ENCODE measurements at regions not wholly inside any gene's neighbourhood (a gene's known extent, or its start where the extent isn't known, plus 50 kb on each side); places are given as distances from the start of the nearest gene placed in this dataset.

GRCh38 chr2:104481341-104481740 is 372.6 kb upstream of the POU3F3 start:
- Histone ChIP-seq H3K9me3 (ENCODE audit: low read length) (no peaks in the 10 kb centered on the region), H3K36me3 (replicated peaks in 1 of 2; ENCODE audit: control insufficient read depth in 1 of 2, insufficient read depth in 2 of 2, low read length in 2 of 2) (no peaks in the 10 kb centered on the region), H3K27ac (ENCODE audit: extremely low read length, insufficient read depth, low read length) (no peak overlapping the region), H4K20me1 (ENCODE audit: insufficient read depth, low read length) (no peaks in the 10 kb centered on the region), H3K9ac (ENCODE audit: insufficient read depth, low read depth, low read length) (no peak overlapping the region), H3K4me1 (ENCODE audit: insufficient read depth, low read length) (peaks cover 28% of the 10 kb centered on the region), H3K4me3 (replicated peaks in 1 of 3; ENCODE audit: insufficient read depth in 1 of 3, low read depth in 2 of 3, low read length in 3 of 3) (no peak overlapping the region), H3K79me2 (ENCODE audit: insufficient read depth, low read length) (no peaks in the 10 kb centered on the region), H2AFZ (ENCODE audit: low read length) (no peak overlapping the region), H3K27me3 (ENCODE audit: control insufficient read depth in 1 of 2, insufficient read depth in 2 of 2, low read length in 2 of 2) (0 out of 5 replicates have a peak, but pooled peaks cover 0 to 3% of the 10 kb centered on the region in 2 experiments), H3K4me2 (ENCODE audit: low read depth, low read length) (peak overlapping the region; percentile 24)
- ATAC-seq (peak; percentile 68), FAIRE-seq (no peak), DNase-seq (ENCODE audit: low spot score) (no peak)
- in situ Hi-C loops (cut with HindIII; ENCODE audit: extremely low pct_ligation_motif_present, low pct_unique_long_range_greater_than_20kb) (no loop called here), intact Hi-C loops (cut with micrococcal nuclease; ENCODE audit: unreplicated experiment) (loop anchor here (5.0 kb wide), 1 partner anchor 41 kb away; no protein-coding TSS in a partner anchor)
- 18% methylated on average over 6 of the region's 6 CpGs for WGBS (ENCODE audit: low lambda C conversion rate)
- BruUV-seq (replicated peaks), result no TSS peak
- CTCF ChIA-PET (ENCODE audit: low intra/inter-chr PET ratio, low total read pairs), result no interaction called here
- POLR2A ChIA-PET, result no interaction called here
- TF ChIP-seq ZMYM3 (CRISPR knock-in tag; IDR thresholded peaks at IDR 0.05) (peak; percentile 46; the same call in 1 of the 2 replicates), ZNF790 (CRISPR knock-in tag; IDR thresholded peaks at IDR 0.05; ENCODE audit: borderline replicate concordance) (no peak), ZNF292 (CRISPR knock-in tag; IDR thresholded peaks at IDR 0.05; ENCODE audit: borderline replicate concordance, low read depth) (peak; percentile 40; the same call in 1 of the 2 replicates)

- Histone ChIP-seq H3K79me2 (ENCODE audit: insufficient read depth, low read length) (no peaks in the 10 kb centered on the region), H3K4me1 (ENCODE audit: insufficient read depth, low read length) (no peaks in the 10 kb centered on the region), H3K4me3 (replicated peaks in 1 of 3; ENCODE audit: insufficient read depth in 1 of 3, low read depth in 2 of 3, low read length in 3 of 3) (no peak overlapping the region), H3K9ac (ENCODE audit: insufficient read depth, low read depth, low read length) (no peak overlapping the region), H3K27me3 (ENCODE audit: control insufficient read depth in 1 of 2, insufficient read depth in 2 of 2, low read length in 2 of 2) (0 out of 5 replicates have a peak, but pooled peaks cover 0 to 5% of the 10 kb centered on the region in 2 experiments), H3K27ac (ENCODE audit: extremely low read length, insufficient read depth, low read length) (no peak overlapping the region), H3K36me3 (replicated peaks in 1 of 2; ENCODE audit: control insufficient read depth in 1 of 2, insufficient read depth in 2 of 2, low read length in 2 of 2) (no peaks in the 10 kb centered on the region), H2AFZ (ENCODE audit: low read length) (no peak overlapping the region), H3K4me2 (ENCODE audit: low read depth, low read length) (no peak overlapping the region), H4K20me1 (ENCODE audit: insufficient read depth, low read length) (no peaks in the 10 kb centered on the region), H3K9me3 (ENCODE audit: low read length) (no peaks in the 10 kb centered on the region)
- ChIA-PET POLR2A (no interaction called here), CTCF (ENCODE audit: low intra/inter-chr PET ratio, low total read pairs) (no interaction called here)
- BruUV-seq (replicated peaks), result no TSS peak
- WGBS (ENCODE audit: low lambda C conversion rate), result 55% methylated on average over 4 of the region's 4 CpGs
- in situ Hi-C loops (cut with HindIII; ENCODE audit: extremely low pct_ligation_motif_present, low pct_unique_long_range_greater_than_20kb) (no loop called here), intact Hi-C loops (cut with micrococcal nuclease; ENCODE audit: unreplicated experiment) (no loop called here)
- no peak for ATAC-seq
- no peak for FAIRE-seq
- no peak for DNase-seq (ENCODE audit: low spot score)
- TF ChIP-seq HINFP (CRISPR knock-in tag; IDR thresholded peaks at IDR 0.05; ENCODE audit: low read depth), result no peak
- TF ChIP-seq MAFK (conservative IDR thresholded peaks at IDR 0.05 in 1 of 2, IDR thresholded peaks at IDR 0.05 in 1 of 2; ENCODE audit: low read length in 2 of 2), result no peak
- no peak for TF ChIP-seq IRX3 (CRISPR knock-in tag; IDR thresholded peaks at IDR 0.05; ENCODE audit: borderline replicate concordance, low read depth)
- TF ChIP-seq HNRNPUL1 (IDR thresholded peaks at IDR 0.05; ENCODE audit: low read depth, low read length), result no peak
- no peak for TF ChIP-seq ATRX (CRISPR knock-in tag; IDR thresholded peaks at IDR 0.05; ENCODE audit: borderline replicate concordance)
- no peak for TF ChIP-seq E2F5 (CRISPR knock-in tag; conservative IDR thresholded peaks at IDR 0.05)
- no peak for TF ChIP-seq SALL2 (CRISPR knock-in tag; IDR thresholded peaks at IDR 0.05)
- no peak for TF ChIP-seq ZNF382 (CRISPR knock-in tag; IDR thresholded peaks at IDR 0.05; ENCODE audit: borderline replicate concordance)
- no peak for TF ChIP-seq ZNF709 (CRISPR knock-in tag; IDR thresholded peaks at IDR 0.05)
- TF ChIP-seq HBP1 (CRISPR knock-in tag; IDR thresholded peaks at IDR 0.05; ENCODE audit: low read depth), result no peak
- no peak for TF ChIP-seq ZNF3 (CRISPR knock-in tag; IDR thresholded peaks at IDR 0.05)
These were observed 366.5 kb upstream of the POU3F3 start for GRCh38 chr2:104487366-104487765.

Measured in HepG2 (cell line).